NB4 (cell line): ENCODE measurements at regions not wholly inside any gene's neighbourhood (a gene's known extent, or its start where the extent isn't known, plus 50 kb on each side); places are given as distances from the start of the nearest gene placed in this dataset.

Source experiments
- DNase-seq: peaks from one replicate; pipeline ENCODE4 v3.0.0; 2010; ENCODE audit warnings: low read depth
- H3K4me3 ChIP-seq: one replicate; pipeline ENCODE4 v1.5.1; 2011; ENCODE audit warnings: mild to moderate bottlenecking, low read depth, low read length, moderate library complexity
- CTCF ChIP-seq: IDR thresholded peaks from one replicate; pipeline ENCODE4 v1.5.1; 2012; ENCODE audit warnings: low read depth, low read length
- MAX ChIP-seq: IDR thresholded peaks from 2 replicates; pipeline ENCODE4 v1.6.1; 2011; ENCODE audit warnings: low read depth, low read length
- MYC ChIP-seq: IDR thresholded peaks from 2 replicates; pipeline ENCODE4 v1.6.1; 2011; ENCODE audit warnings: low read depth, low read length
- POLR2A ChIP-seq: IDR thresholded peaks from 2 replicates; pipeline ENCODE4 v1.6.1; 2011; ENCODE audit warnings: mild to moderate bottlenecking; ENCODE audit not compliant: insufficient read length; ENCODE audit errors: extremely low read depth

DNA sequence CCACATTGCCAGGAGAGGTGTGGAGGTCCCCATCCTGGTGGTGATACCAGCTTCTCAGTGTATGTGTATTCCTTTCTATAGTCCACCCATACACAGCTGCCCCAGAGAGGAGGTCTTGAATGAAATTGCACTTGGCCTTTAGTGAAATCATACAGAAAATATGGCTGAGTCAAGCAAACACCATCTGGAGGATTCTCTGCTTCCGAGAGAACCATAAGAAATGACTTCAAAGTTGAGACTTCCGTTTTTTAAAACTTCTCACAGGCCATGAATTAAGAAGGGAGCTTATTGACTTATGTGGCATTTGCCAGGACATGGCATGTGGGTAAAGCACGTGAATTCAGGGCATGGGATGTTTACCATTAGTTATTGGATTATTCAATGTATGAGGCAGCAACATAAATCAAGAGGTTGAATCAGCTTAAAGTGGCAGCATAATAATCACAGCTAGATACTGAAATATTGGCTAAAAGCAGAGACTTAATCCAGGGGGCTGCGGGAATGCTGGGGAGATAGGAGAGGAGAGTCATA lies 119.1 kb upstream of the MTNR1B start:
- TF ChIP-seq MYC (no peak), MAX (no peak), CTCF (no peak), POLR2A (no peak)
- no peak for DNase-seq
- no peak overlapping the region for H3K4me3 ChIP-seq

GRCh38 chr11:92852229-92852628 lies 117.2 kb upstream of the MTNR1B start:
- DNase-seq, result no peak
- no peak overlapping the region for H3K4me3 ChIP-seq
- TF ChIP-seq MAX, result no peak
- no peak for TF ChIP-seq POLR2A
- TF ChIP-seq MYC, result no peak
- TF ChIP-seq CTCF, result no peak

DNA sequence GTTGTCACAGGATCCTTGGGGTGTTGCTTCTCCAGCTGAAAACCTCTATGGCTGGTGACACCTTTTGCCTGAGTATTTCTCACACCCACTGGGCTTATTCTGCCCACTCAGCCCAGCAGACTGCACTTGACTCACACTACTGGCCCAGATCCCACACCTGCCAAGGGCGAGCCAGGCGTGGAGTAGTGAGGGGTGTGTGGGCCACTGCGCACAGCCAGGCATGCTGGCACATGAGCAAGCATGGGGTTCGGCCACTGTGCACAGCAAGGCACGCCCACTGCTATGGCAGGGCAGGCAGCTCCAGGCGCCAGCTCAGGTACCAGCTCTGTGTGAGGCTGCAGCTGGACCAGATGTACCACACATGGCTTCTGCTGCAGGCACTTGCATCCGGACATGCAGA lies 116.5 kb upstream of the MTNR1B start:
- no peak for DNase-seq
- no peak for TF ChIP-seq POLR2A
- no peak for TF ChIP-seq CTCF
- TF ChIP-seq MYC, result no peak
- no peak for TF ChIP-seq MAX
- H3K4me3 ChIP-seq, result no peak overlapping the region

DNA sequence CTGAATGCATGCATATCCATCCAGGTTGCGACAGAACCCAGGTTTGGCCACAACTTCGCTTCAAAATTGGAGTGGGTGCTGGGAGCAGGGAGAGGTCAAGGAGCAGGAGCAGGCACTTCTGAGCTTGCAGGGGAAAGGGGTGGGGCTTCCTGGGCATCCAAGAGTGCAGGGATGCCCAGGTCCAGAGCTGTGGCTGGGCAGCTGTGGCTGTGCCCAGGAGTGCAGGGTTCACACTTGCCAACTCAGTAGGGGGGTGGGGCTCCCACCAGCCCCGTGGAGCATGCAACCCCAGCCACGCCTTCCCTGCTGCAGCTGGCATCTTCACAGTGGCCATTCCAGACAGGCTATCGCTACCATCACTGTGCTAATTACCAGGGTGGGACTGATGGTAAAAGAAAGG lies 115.3 kb upstream of the MTNR1B start:
- no peak overlapping the region for H3K4me3 ChIP-seq
- no peak for DNase-seq
- TF ChIP-seq MAX, result no peak
- TF ChIP-seq CTCF, result no peak
- TF ChIP-seq POLR2A, result no peak
- no peak for TF ChIP-seq MYC

DNA sequence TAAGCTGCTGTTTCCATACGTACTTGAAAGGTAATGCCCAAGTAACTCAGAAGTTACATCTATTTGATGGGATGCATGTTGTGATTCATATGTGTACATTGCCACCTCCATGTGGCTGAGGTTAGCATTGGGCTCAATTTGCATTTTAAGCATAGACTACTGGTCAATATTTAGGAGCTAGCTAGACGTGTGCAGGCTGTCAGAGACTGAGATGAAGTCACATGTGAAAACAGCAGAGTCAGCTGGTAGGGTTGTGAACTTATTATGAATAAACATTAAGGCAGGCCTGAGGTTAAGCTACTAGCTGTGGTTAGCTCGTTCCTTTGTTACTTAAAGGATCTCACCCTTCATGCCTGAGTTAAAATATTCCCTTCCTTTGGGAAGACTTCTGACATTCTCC lies 114.5 kb upstream of the MTNR1B start:
- TF ChIP-seq CTCF, result no peak
- TF ChIP-seq MYC, result no peak
- TF ChIP-seq MAX, result no peak
- no peak for TF ChIP-seq POLR2A
- DNase-seq, result no peak
- H3K4me3 ChIP-seq, result no peak overlapping the region
